HCT116 (cell line): ENCODE measurements at regions not wholly inside any gene's neighbourhood (a gene's known extent, or its start where the extent isn't known, plus 50 kb on each side); places are given as distances from the start of the nearest gene placed in this dataset.

Experiments
- ATAC-seq: fragments of 200-7000 bp; cut with Tn5 transposase; 2 replicates; pipeline ENCODE4 v1.9.1; 2020; ENCODE audit warnings: mild to moderate bottlenecking, moderate library complexity
- BruUV-seq: library from RNA; stranded (reverse); fragments of 400-500 nt; replicated peaks from 2 replicates; lab custom pipeline; 2021; lab: Mats Ljungman, UMichigan
- CTCF ChIA-PET: fragments of 300-600 bp; sonication (Branson Sonifier 250); formaldehyde crosslinking; loops from one replicate; lab custom pipeline; 2021; ENCODE audit warnings: antibody characterized with exemption; lab: Charles Lee
- POLR2A ChIA-PET: fragments of 300-600, 350-600 bp; sonication (Branson Sonifier 250); formaldehyde crosslinking; loops from one replicate; lab custom pipeline; 2021; ENCODE audit warnings: antibody characterized with exemption; lab: Charles Lee
- RAD21 ChIA-PET, 2 experiments: fragments of 300-600 bp; sonication (Branson Sonifier 250); formaldehyde crosslinking; loops; one replicate each; lab custom pipeline; 2023; ENCODE audit warnings: low total read pairs in 2 of 2; ENCODE audit not compliant: uncharacterized antibody in 2 of 2, unreplicated experiment in 2 of 2, low non-redundant PET in 1 of 2; lab: Charles Lee
- DNase-seq: peaks from one replicate; pipeline ENCODE4 v3.0.0-alpha.2; 2010; ENCODE audit warnings: low read depth, low spot score
- H2AFZ ChIP-seq: fragments of 200-600 bp; shearing (Covaris generic), sonication (generic); 2 replicates; pipeline ENCODE4 v1.6.1; 2017; ENCODE audit warnings: low read depth, mixed run types, mixed read lengths, antibody characterized with exemption, low read length; ENCODE audit not compliant: poor library complexity, severe bottlenecking
- H3K27ac ChIP-seq: 2 replicates; pipeline ENCODE4 v1.5.1; 2012; ENCODE audit warnings: low read depth, low read length
- H3K27me3 ChIP-seq: fragments of 200-600 bp; sonication (generic); 2 replicates; pipeline ENCODE4 v1.6.1; 2016; ENCODE audit warnings: mixed run types, low read length, mixed read lengths; ENCODE audit not compliant: insufficient read depth
- H3K36me3 ChIP-seq, 2 experiments: fragments of 200-500 bp in 1 of 2; fragments of 200-600 bp in 1 of 2; sonication (Bioruptor generic) in 1 of 2; sonication (generic) in 1 of 2; 2 replicates each; pipeline versions ENCODE4 v1.5.1 to v1.6.1; 2014 to 2016; ENCODE audit warnings: low read length in 2 of 2, inconsistent platforms in 1 of 2, mixed read lengths in 1 of 2, mixed run types in 1 of 2; ENCODE audit not compliant: insufficient read depth in 2 of 2, control insufficient read depth in 1 of 2
- H3K4me1 ChIP-seq, 2 experiments: fragments of 200-600 bp in 1 of 2; sonication (generic) in 1 of 2; 2 replicates each; pipeline versions ENCODE4 v1.5.1 to v1.6.1; 2012 to 2017; ENCODE audit warnings: low read length in 2 of 2, inconsistent platforms in 1 of 2, mild to moderate bottlenecking in 1 of 2, mixed read lengths in 1 of 2, mixed run types in 1 of 2, moderate library complexity in 1 of 2; ENCODE audit not compliant: insufficient read depth in 2 of 2, control insufficient read depth in 1 of 2
- H3K4me2 ChIP-seq: fragments of 200-600 bp; sonication (generic); 2 replicates; pipeline ENCODE4 v1.6.1; 2017; ENCODE audit warnings: mixed run types, low read length, mixed read lengths
- H3K4me3 ChIP-seq, 2 experiments: fragments of 200-600 bp in 1 of 2; sonication (generic) in 1 of 2; replicated peaks in 1 of 2; 2 replicates each; pipeline ENCODE4 v1.5.1; 2011 to 2016; ENCODE audit warnings: low read length in 2 of 2, control low read depth in 1 of 2, low read depth in 1 of 2, mild to moderate bottlenecking in 1 of 2, mixed read lengths in 1 of 2, mixed run types in 1 of 2
- H3K79me2 ChIP-seq: fragments of 200-600 bp; sonication (generic); 2 replicates; pipeline ENCODE4 v1.6.1; 2017; ENCODE audit warnings: mild to moderate bottlenecking, mixed run types, low read length, moderate library complexity, mixed read lengths; ENCODE audit not compliant: insufficient read depth
- H3K9ac ChIP-seq: fragments of 200-600 bp; sonication (generic); 2 replicates; pipeline ENCODE4 v1.6.1; 2016; ENCODE audit warnings: low read length, mixed read lengths
- H3K9me2 ChIP-seq: fragments of 200-600 bp; sonication (generic), shearing (Covaris generic); 2 replicates; pipeline ENCODE4 v1.6.1; 2017; ENCODE audit warnings: mixed run types, mild to moderate bottlenecking, moderate library complexity; ENCODE audit not compliant: insufficient read depth
- H3K9me3 ChIP-seq, 2 experiments: fragments of 200-500 bp in 1 of 2; fragments of 200-600 bp in 1 of 2; sonication (Bioruptor generic) in 1 of 2; sonication (generic) in 1 of 2; 2 replicates each; pipeline ENCODE4 v1.6.1; 2014 to 2017; ENCODE audit warnings: low read length in 2 of 2, mixed read lengths in 2 of 2, inconsistent platforms in 1 of 2, low read depth in 1 of 2, mild to moderate bottlenecking in 1 of 2, mixed run types in 1 of 2, moderate library complexity in 1 of 2; ENCODE audit not compliant: control insufficient read depth in 1 of 2, insufficient read depth in 1 of 2
- H4K20me1 ChIP-seq: fragments of 200-600 bp; sonication (generic), shearing (Covaris generic); 2 replicates; pipeline ENCODE4 v1.6.1; 2017; ENCODE audit warnings: mixed run types, mild to moderate bottlenecking, moderate library complexity; ENCODE audit not compliant: insufficient read depth
- CBX3 ChIP-seq: IDR thresholded peaks from 2 replicates; pipeline ENCODE4 v1.6.1; 2012; ENCODE audit warnings: low read depth
- CEBPB ChIP-seq: IDR thresholded peaks from 2 replicates; pipeline ENCODE4 v1.6.1; 2012; ENCODE audit warnings: low read depth
- ELF1 ChIP-seq: IDR thresholded peaks from 2 replicates; pipeline ENCODE4 v1.6.1; 2012; ENCODE audit warnings: low read depth, borderline replicate concordance
- EZH2 ChIP-seq: fragments of 200-600 bp; sonication (generic); IDR thresholded peaks from 2 replicates; pipeline ENCODE4 v1.6.1; 2017; ENCODE audit warnings: antibody characterized with exemption, mixed run types
- FOSL1 ChIP-seq: IDR thresholded peaks from 2 replicates; pipeline ENCODE4 v1.6.1; 2012; ENCODE audit warnings: low read depth
- JUND ChIP-seq: IDR thresholded peaks from 2 replicates; pipeline ENCODE4 v1.6.1; 2012
- POLR2AphosphoS5 ChIP-seq: IDR thresholded peaks from 2 replicates; pipeline ENCODE4 v1.6.1; 2011; ENCODE audit warnings: mild to moderate bottlenecking, low read depth, low read length, moderate library complexity
- RAD21 ChIP-seq: IDR thresholded peaks from 2 replicates; pipeline ENCODE4 v1.6.1; 2012; ENCODE audit warnings: low read depth, mild to moderate bottlenecking
- SP1 ChIP-seq: IDR thresholded peaks from 2 replicates; pipeline ENCODE4 v1.6.1; 2012; ENCODE audit warnings: low read depth
- SRF ChIP-seq: IDR thresholded peaks from 2 replicates; pipeline ENCODE4 v1.6.1; 2012; ENCODE audit warnings: low read depth
- YY1 ChIP-seq: IDR thresholded peaks from 2 replicates; pipeline ENCODE4 v1.6.1; 2011; ENCODE audit warnings: low read length, low read depth, moderate library complexity, mild to moderate bottlenecking; ENCODE audit not compliant: insufficient replicate concordance; ENCODE audit errors: extremely low read depth
- ZFX ChIP-seq: fragments of 450-650 bp; IDR thresholded peaks from 2 replicates; pipeline ENCODE4 v1.6.1; 2017
- intact Hi-C: fragments of 100-400 bp; cut with micrococcal nuclease; formaldehyde crosslinking; loops from 2 replicates; pipeline ENCODE4 v1.10.0; 2022
- TF ChIP-seq, protein P1 (sequence below), 3 experiments: fragments of 200-600 bp in 1 of 3; sonication (generic) in 1 of 3; IDR thresholded peaks in 2 of 3; conservative IDR thresholded peaks in 1 of 3; 2 replicates each; pipeline ENCODE4 v1.5.1; 2012 to 2017; ENCODE audit warnings: low read depth in 2 of 3, low read length in 2 of 3, antibody characterized with exemption in 1 of 3, borderline replicate concordance in 1 of 3, control low read depth in 1 of 3, mild to moderate bottlenecking in 1 of 3, mixed read lengths in 1 of 3, mixed run types in 1 of 3, moderate library complexity in 1 of 3; ENCODE audit not compliant: insufficient read depth in 1 of 3
- TF ChIP-seq, protein P2 (sequence below): IDR thresholded peaks from 2 replicates; pipeline ENCODE4 v1.6.1; 2011; ENCODE audit warnings: mild to moderate bottlenecking, low read length, moderate library complexity; ENCODE audit not compliant: insufficient replicate concordance; ENCODE audit errors: extremely low read depth
- TF ChIP-seq, protein P3 (sequence below): IDR thresholded peaks from 2 replicates; pipeline ENCODE4 v1.6.1; 2012

DNA sequence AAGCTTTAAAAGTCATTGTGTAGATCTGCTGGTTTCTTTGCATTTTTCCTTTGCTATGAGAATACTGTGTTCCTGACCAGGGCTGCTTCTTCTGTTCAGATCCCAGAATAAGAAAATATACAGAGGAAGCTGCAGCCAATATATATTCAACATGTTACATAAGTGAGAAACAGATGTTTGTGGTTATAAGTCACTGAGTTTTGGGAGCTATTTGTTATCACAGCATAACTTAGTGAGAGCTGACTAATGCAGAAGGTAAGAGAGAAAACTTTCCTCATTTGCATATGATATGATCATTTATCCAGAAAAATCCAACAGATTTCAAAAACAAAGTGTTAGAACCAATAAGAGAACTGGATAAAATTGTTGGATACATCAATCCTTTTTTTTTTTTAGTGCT lies 136.3 kb upstream of the NR3C1 start:
- Histone ChIP-seq H3K9me2 (no peaks in the 10 kb centered on the region), H3K27ac (no peak overlapping the region), H3K36me3 (no peaks in the 10 kb centered on the region), H3K4me1 (peaks cover 11 to 28% of the 10 kb centered on the region in 2 experiments; a peak in 3 of 4 replicates), H3K79me2 (no peaks in the 10 kb centered on the region), H3K4me2 (no peak overlapping the region), H3K9ac (no peak overlapping the region), H3K27me3 (no peaks in the 10 kb centered on the region), H3K9me3 (peaks cover 0 to 5% of the 10 kb centered on the region in 2 experiments; a peak in 1 of 4 replicates), H3K4me3 (no peak overlapping the region), H2AFZ (no peak overlapping the region), H4K20me1 (no peaks in the 10 kb centered on the region)
- intact Hi-C loops: no loop called here
- no TSS peak for BruUV-seq
- CTCF ChIA-PET: no interaction called here
- POLR2A ChIA-PET: no interaction called here
- ATAC-seq (no peak), DNase-seq (no peak)
- RAD21 ChIA-PET: no interaction called here
- no peak for TF ChIP-seq FOSL1
- TF ChIP-seq YY1: no peak
- TF ChIP-seq RAD21: no peak
- TF ChIP-seq, protein P1, sequence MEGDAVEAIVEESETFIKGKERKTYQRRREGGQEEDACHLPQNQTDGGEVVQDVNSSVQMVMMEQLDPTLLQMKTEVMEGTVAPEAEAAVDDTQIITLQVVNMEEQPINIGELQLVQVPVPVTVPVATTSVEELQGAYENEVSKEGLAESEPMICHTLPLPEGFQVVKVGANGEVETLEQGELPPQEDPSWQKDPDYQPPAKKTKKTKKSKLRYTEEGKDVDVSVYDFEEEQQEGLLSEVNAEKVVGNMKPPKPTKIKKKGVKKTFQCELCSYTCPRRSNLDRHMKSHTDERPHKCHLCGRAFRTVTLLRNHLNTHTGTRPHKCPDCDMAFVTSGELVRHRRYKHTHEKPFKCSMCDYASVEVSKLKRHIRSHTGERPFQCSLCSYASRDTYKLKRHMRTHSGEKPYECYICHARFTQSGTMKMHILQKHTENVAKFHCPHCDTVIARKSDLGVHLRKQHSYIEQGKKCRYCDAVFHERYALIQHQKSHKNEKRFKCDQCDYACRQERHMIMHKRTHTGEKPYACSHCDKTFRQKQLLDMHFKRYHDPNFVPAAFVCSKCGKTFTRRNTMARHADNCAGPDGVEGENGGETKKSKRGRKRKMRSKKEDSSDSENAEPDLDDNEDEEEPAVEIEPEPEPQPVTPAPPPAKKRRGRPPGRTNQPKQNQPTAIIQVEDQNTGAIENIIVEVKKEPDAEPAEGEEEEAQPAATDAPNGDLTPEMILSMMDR (IDR thresholded peaks at IDR 0.05 in 2 of 3, conservative IDR thresholded peaks at IDR 0.05 in 1 of 3; ENCODE audit: borderline replicate concordance in 1 of 3, insufficient read depth in 1 of 3, low read depth in 2 of 3, low read length in 2 of 3): no peak
- TF ChIP-seq POLR2AphosphoS5: no peak
- no peak for TF ChIP-seq ZFX
- no peak for TF ChIP-seq ELF1
- no peak for TF ChIP-seq SRF
- TF ChIP-seq, protein P2, sequence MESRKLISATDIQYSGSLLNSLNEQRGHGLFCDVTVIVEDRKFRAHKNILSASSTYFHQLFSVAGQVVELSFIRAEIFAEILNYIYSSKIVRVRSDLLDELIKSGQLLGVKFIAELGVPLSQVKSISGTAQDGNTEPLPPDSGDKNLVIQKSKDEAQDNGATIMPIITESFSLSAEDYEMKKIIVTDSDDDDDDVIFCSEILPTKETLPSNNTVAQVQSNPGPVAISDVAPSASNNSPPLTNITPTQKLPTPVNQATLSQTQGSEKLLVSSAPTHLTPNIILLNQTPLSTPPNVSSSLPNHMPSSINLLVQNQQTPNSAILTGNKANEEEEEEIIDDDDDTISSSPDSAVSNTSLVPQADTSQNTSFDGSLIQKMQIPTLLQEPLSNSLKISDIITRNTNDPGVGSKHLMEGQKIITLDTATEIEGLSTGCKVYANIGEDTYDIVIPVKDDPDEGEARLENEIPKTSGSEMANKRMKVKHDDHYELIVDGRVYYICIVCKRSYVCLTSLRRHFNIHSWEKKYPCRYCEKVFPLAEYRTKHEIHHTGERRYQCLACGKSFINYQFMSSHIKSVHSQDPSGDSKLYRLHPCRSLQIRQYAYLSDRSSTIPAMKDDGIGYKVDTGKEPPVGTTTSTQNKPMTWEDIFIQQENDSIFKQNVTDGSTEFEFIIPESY: no peak
- no peak for TF ChIP-seq JUND
- no peak for TF ChIP-seq SP1
- TF ChIP-seq, protein P3, sequence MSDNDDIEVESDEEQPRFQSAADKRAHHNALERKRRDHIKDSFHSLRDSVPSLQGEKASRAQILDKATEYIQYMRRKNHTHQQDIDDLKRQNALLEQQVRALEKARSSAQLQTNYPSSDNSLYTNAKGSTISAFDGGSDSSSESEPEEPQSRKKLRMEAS: no peak
- no peak for TF ChIP-seq EZH2
- TF ChIP-seq CBX3: no peak
- no peak for TF ChIP-seq CEBPB
